ENCODE measurements at regions not wholly inside any gene's neighbourhood (a gene's known extent, or its start where the extent isn't known, plus 50 kb on each side); places are given as distances from the start of the nearest gene placed in this dataset.

- no peak for DNase-seq (ENCODE audit: low read depth)
Observed at GRCh38 chr4:33302321-33302720, 2582.2 kb downstream of the PCDH7 start.

GRCh38 chr4:33306131-33306530, 2586.0 kb downstream of the PCDH7 start:
- no peak for TF ChIP-seq CTCF (conservative IDR thresholded peaks at IDR 0.05; ENCODE audit: low read depth, low read length)
- H3K4me3 ChIP-seq (ENCODE audit: low read depth, low read length) = no peak overlapping the region
- DNase-seq (ENCODE audit: low read depth) = no peak

More at GRCh38 chr4:33302321-33302720, 2582.2 kb downstream of the PCDH7 start:
- TF ChIP-seq CTCF (conservative IDR thresholded peaks at IDR 0.05; ENCODE audit: low read depth, low read length) = no peak
- no peak overlapping the region for H3K4me3 ChIP-seq (ENCODE audit: low read depth, low read length)

GRCh38 chr4:33316033-33316432, 2595.9 kb downstream of the PCDH7 start:
- DNase-seq (ENCODE audit: low read depth) = no peak
- no peak overlapping the region for H3K4me3 ChIP-seq (ENCODE audit: low read depth, low read length)
- no peak for TF ChIP-seq CTCF (conservative IDR thresholded peaks at IDR 0.05; ENCODE audit: low read depth, low read length)

GRCh38 chr4:33316578-33316977, 2596.4 kb downstream of the PCDH7 start:
- no peak for TF ChIP-seq CTCF (conservative IDR thresholded peaks at IDR 0.05; ENCODE audit: low read depth, low read length)

GRCh38 chr4:33323393-33323792, 2603.2 kb downstream of the PCDH7 start:
- no peak overlapping the region for H3K4me3 ChIP-seq (ENCODE audit: low read depth, low read length)
- no peak for TF ChIP-seq CTCF (conservative IDR thresholded peaks at IDR 0.05; ENCODE audit: low read depth, low read length)
- DNase-seq (ENCODE audit: low read depth) = no peak

More at GRCh38 chr4:33316578-33316977, 2596.4 kb downstream of the PCDH7 start:
- no peak for DNase-seq (ENCODE audit: low read depth)
- H3K4me3 ChIP-seq (ENCODE audit: low read depth, low read length) = no peak overlapping the region

GRCh38 chr4:33334416-33334815, 2614.2 kb downstream of the PCDH7 start:
- no peak for TF ChIP-seq CTCF (conservative IDR thresholded peaks at IDR 0.05; ENCODE audit: low read depth, low read length)
- no peak overlapping the region for H3K4me3 ChIP-seq (ENCODE audit: low read depth, low read length)
- no peak for DNase-seq (ENCODE audit: low read depth)

GRCh38 chr4:33339762-33340161, 2619.6 kb downstream of the PCDH7 start:
- H3K4me3 ChIP-seq (ENCODE audit: low read depth, low read length) = no peak overlapping the region
- no peak for TF ChIP-seq CTCF (conservative IDR thresholded peaks at IDR 0.05; ENCODE audit: low read depth, low read length)
- no peak for DNase-seq (ENCODE audit: low read depth)
